GM12878 (cell line): ENCODE measurements at regions not wholly inside any gene's neighbourhood (a gene's known extent, or its start where the extent isn't known, plus 50 kb on each side); places are given as distances from the start of the nearest gene placed in this dataset.

Experiments
- ATAC-seq: fragments of 200-7000 bp; cut with Tn5 transposase; 3 replicates; pipeline ENCODE4 v1.9.1; 2020; ENCODE audit warnings: mild to moderate bottlenecking, moderate library complexity
- BruUV-seq: library from RNA; stranded (reverse); fragments of 400-500 nt; replicated peaks from 2 replicates; lab custom pipeline; 2021; lab: Mats Ljungman, UMichigan
- CTCF ChIA-PET: fragments of 300-600 bp; sonication (Branson Sonifier 250); formaldehyde crosslinking; extraction: SDS; loops from one replicate; lab custom pipeline; 2021; ENCODE audit warnings: inconsistent platforms; lab: Yijun Ruan, JAX
- POLR2A ChIA-PET: fragments of 350-600 bp; formaldehyde crosslinking; extraction: SDS; loops from one replicate; lab custom pipeline; 2021; ENCODE audit warnings: inconsistent platforms; lab: Charles Lee
- RAD21 ChIA-PET: fragments of 300-600 bp; sonication (Branson Sonifier 250); formaldehyde crosslinking; loops from one replicate; lab custom pipeline; 2023; ENCODE audit warnings: antibody characterized with exemption; ENCODE audit not compliant: unreplicated experiment; lab: Charles Lee
- SMC1A ChIA-PET: fragments of 300-600 bp; sonication (Branson Sonifier 250); formaldehyde crosslinking; loops from one replicate; lab custom pipeline; 2023; ENCODE audit not compliant: unreplicated experiment, uncharacterized antibody; lab: Charles Lee
- DNase-seq: peaks from one replicate; pipeline ENCODE4 v3.0.0-alpha.2; 2011; ENCODE audit warnings: low read depth, low spot score
- FAIRE-seq: peaks from 3 replicates; lab custom pipeline; 2011; peaks lifted over from hg19 to GRCh38; lab: Jason Lieb, UNC
- H2AFZ ChIP-seq: 2 replicates; pipeline ENCODE4 v1.6.0; 2011; ENCODE audit warnings: low read depth, low read length, control low read depth; ENCODE audit not compliant: control insufficient read depth
- H3K27ac ChIP-seq: 2 replicates; pipeline ENCODE4 v1.5.1; 2011; ENCODE audit warnings: control low read depth; ENCODE audit not compliant: control insufficient read depth, insufficient read depth
- H3K27me3 ChIP-seq, 2 experiments: replicated peaks in 1 of 2; 2 replicates each; pipeline versions ENCODE4 v1.6.0 to v1.6.1; 2011; ENCODE audit warnings: low read length in 1 of 2; ENCODE audit not compliant: control insufficient read depth in 2 of 2, insufficient read depth in 2 of 2
- H3K36me3 ChIP-seq, 2 experiments: 2 replicates each; pipeline ENCODE4 v1.5.1; 2011; ENCODE audit warnings: low read length in 1 of 2; ENCODE audit not compliant: control insufficient read depth in 2 of 2, insufficient read depth in 2 of 2
- H3K4me1 ChIP-seq: 2 replicates; pipeline ENCODE4 v1.6.1; 2011; ENCODE audit warnings: mild to moderate bottlenecking, low read length, moderate library complexity, mixed read lengths; ENCODE audit not compliant: control insufficient read depth, insufficient read depth
- H3K4me2 ChIP-seq: 2 replicates; pipeline ENCODE4 v1.6.0; 2011; ENCODE audit warnings: control low read depth; ENCODE audit not compliant: control insufficient read depth, insufficient read depth
- H3K4me3 ChIP-seq: fragments of 200-600 bp; sonication (generic); 2 replicates; pipeline ENCODE4 v1.5.1; 2016
- H3K79me2 ChIP-seq: 2 replicates; pipeline ENCODE4 v1.6.0; 2011; ENCODE audit warnings: low read length; ENCODE audit not compliant: control insufficient read depth, insufficient read depth
- H3K9ac ChIP-seq: 2 replicates; pipeline ENCODE4 v1.8.0; 2011; ENCODE audit warnings: low read length, control low read depth, mixed read lengths; ENCODE audit not compliant: control insufficient read depth, insufficient read depth
- H3K9me3 ChIP-seq: replicated peaks from 3 replicates; pipeline ENCODE4 v1.5.1; 2011; ENCODE audit warnings: mild to moderate bottlenecking, low read length; ENCODE audit not compliant: control insufficient read depth, insufficient read depth
- H4K20me1 ChIP-seq: 2 replicates; pipeline ENCODE4 v1.6.0; 2011; ENCODE audit not compliant: control insufficient read depth, insufficient read depth
- CBX3 ChIP-seq: fragments of 200-600 bp; sonication (generic); IDR thresholded peaks from 2 replicates; pipeline ENCODE4 v1.6.1; 2016; ENCODE audit warnings: low read depth, borderline replicate concordance
- CHD4 ChIP-seq: fragments of 200-600 bp; sonication (generic); IDR thresholded peaks from 2 replicates; pipeline ENCODE4 v1.6.1; 2016; ENCODE audit warnings: mild to moderate bottlenecking
- E4F1 ChIP-seq: fragments of 450-650 bp; IDR thresholded peaks from 2 replicates; pipeline ENCODE4 v1.6.1; 2018; ENCODE audit warnings: borderline replicate concordance, mild to moderate bottlenecking; ENCODE audit not compliant: partially characterized antibody
- MEF2A ChIP-seq: IDR thresholded peaks from 2 replicates; pipeline ENCODE4 v1.6.1; 2011; ENCODE audit warnings: low read depth, mild to moderate bottlenecking, low read length, moderate library complexity; ENCODE audit not compliant: insufficient read depth
- MYC ChIP-seq: IDR thresholded peaks from 2 replicates; pipeline ENCODE4 v1.6.1; 2011; ENCODE audit warnings: mild to moderate bottlenecking, low read length, moderate library complexity, inconsistent platforms; ENCODE audit not compliant: insufficient read depth, insufficient replicate concordance, insufficient read length, severe bottlenecking
- NR2F1 ChIP-seq: fragments of 450-650 bp; conservative IDR thresholded peaks from 2 replicates; pipeline ENCODE4 v1.6.1; 2017; ENCODE audit warnings: mild to moderate bottlenecking
- NRF1 ChIP-seq: conservative IDR thresholded peaks from 2 replicates; pipeline ENCODE4 v1.6.1; 2011; ENCODE audit warnings: mild to moderate bottlenecking, low read depth, low read length, improper control_type of control experiment
- SIX5 ChIP-seq: IDR thresholded peaks from 2 replicates; pipeline ENCODE4 v1.6.1; 2011; ENCODE audit warnings: mild to moderate bottlenecking, low read depth, low read length, moderate library complexity; ENCODE audit not compliant: severe bottlenecking
- SREBF2 ChIP-seq: IDR thresholded peaks from 2 replicates; pipeline ENCODE4 v1.6.1; 2012; ENCODE audit warnings: mild to moderate bottlenecking, low read length
- ZNF622 ChIP-seq: fragments of 450-650 bp; IDR thresholded peaks from 2 replicates; pipeline ENCODE4 v1.6.1; 2017; ENCODE audit warnings: mild to moderate bottlenecking, inconsistent platforms
- WGBS: methylation state at CpG from one replicate; pipeline ENCODE4 v1.1.6; 2016; ENCODE audit warnings: low lambda C conversion rate; ENCODE audit not compliant: insufficient replicate concordance, insufficient coverage; ENCODE audit errors: missing lambda C conversion rate; 5-methylcytosine and 5-hydroxymethylcytosine counted together
- in situ Hi-C: fragments of 300-500 bp; cut with MboI; formaldehyde crosslinking; loops from 9 replicates; pipeline ENCODE4 v1.14.3; 2018; ENCODE audit warnings: mixed read lengths
- intact Hi-C: fragments of 100-400 bp; cut with micrococcal nuclease; formaldehyde crosslinking; loops from one replicate; pipeline ENCODE4 v1.14.2; 2022; ENCODE audit not compliant: unreplicated experiment
- TF ChIP-seq, protein P1 (sequence below): IDR thresholded peaks from 2 replicates; pipeline ENCODE4 v1.6.1; 2011; ENCODE audit warnings: borderline replicate concordance, low read depth, mild to moderate bottlenecking, moderate library complexity, low read length; ENCODE audit not compliant: insufficient read depth, poor library complexity, severe bottlenecking
- TF ChIP-seq, protein P2 (sequence below): IDR thresholded peaks from 2 replicates; pipeline ENCODE4 v1.6.1; 2012; ENCODE audit warnings: low read length, inconsistent platforms

DNA sequence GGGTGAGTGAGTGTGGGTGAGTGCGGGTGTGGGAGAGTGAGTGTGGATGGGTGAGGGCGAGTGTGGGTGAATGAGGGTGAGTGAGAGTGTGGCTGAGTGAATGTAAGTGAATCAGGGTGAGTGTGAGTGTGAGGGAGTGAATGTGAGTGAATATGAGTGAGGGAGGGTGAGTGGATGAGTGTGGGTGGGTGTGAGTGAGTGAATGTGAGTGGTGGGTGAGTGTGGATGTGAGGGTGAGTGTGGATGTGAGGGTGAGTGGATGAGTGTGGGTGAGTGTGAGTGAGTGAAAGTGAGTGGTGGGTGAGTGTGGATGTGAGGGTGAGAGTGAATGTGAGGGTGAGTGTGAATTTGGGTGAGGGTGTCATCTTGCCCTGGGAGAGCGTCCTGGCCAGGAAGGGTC, 67.5 kb downstream of the TRIML1 start:
- CTCF ChIA-PET: no interaction called here
- TF ChIP-seq SREBF2: no peak
- TF ChIP-seq, protein P1, sequence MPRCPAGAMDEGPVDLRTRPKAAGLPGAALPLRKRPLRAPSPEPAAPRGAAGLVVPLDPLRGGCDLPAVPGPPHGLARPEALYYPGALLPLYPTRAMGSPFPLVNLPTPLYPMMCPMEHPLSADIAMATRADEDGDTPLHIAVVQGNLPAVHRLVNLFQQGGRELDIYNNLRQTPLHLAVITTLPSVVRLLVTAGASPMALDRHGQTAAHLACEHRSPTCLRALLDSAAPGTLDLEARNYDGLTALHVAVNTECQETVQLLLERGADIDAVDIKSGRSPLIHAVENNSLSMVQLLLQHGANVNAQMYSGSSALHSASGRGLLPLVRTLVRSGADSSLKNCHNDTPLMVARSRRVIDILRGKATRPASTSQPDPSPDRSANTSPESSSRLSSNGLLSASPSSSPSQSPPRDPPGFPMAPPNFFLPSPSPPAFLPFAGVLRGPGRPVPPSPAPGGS: peak; percentile 76
- TF ChIP-seq, all 136 proteins: peak for 1
- FAIRE-seq: no peak
- Histone ChIP-seq H3K27me3 (no peaks in the 10 kb centered on the region), H3K79me2 (no peaks in the 10 kb centered on the region), H3K36me3 (no peaks in the 10 kb centered on the region), H3K9ac (no peak overlapping the region), H3K4me1 (no peaks in the 10 kb centered on the region), H3K4me2 (no peak overlapping the region), H3K4me3 (no peak overlapping the region), H3K9me3 (no peaks in the 10 kb centered on the region), H4K20me1 (no peaks in the 10 kb centered on the region), H3K27ac (no peak overlapping the region), H2AFZ (no peak overlapping the region)
- RAD21 ChIA-PET: no interaction called here
- ATAC-seq: no peak
- POLR2A ChIA-PET: no interaction called here
- no TSS peak for BruUV-seq
- WGBS: 24% methylated on average over 3 of the region's 3 CpGs
- DNase-seq: no peak
- intact Hi-C loops: no loop called here
- in situ Hi-C loops: no loop called here
- SMC1A ChIA-PET: interaction anchor here (0.5 kb wide), 1 partner anchor 1311 kb away, joined by 3 read pairs; no protein-coding TSS in a partner anchor

DNA sequence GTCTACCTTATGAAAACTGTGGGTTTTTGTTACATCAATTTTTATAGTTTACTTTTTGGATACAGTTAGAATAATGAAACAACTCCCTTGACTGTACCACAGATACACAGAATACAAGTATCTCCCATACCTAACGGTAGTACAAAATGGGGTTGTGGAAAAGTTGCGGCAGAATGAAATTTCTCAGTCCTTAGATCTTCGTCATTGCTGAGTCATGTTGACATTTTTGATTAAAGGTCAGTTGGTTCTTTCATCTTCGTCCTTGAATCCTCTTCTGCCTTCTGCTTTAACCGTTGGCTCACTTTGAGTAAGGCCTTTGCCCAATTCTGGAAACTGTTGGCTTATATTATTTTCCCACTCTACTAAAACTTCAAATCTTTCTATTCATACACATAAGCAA, 75.6 kb downstream of the TRIML1 start:
- Histone ChIP-seq H3K36me3 (no peaks in the 10 kb centered on the region), H3K9me3 (no peaks in the 10 kb centered on the region), H3K79me2 (no peaks in the 10 kb centered on the region), H3K4me3 (no peak overlapping the region), H2AFZ (no peak overlapping the region), H3K4me1 (no peaks in the 10 kb centered on the region), H3K27ac (no peak overlapping the region), H3K27me3 (no peaks in the 10 kb centered on the region), H4K20me1 (no peaks in the 10 kb centered on the region), H3K9ac (no peak overlapping the region), H3K4me2 (no peak overlapping the region)
- ATAC-seq: no peak
- RAD21 ChIA-PET: no interaction called here
- no peak for DNase-seq
- CTCF ChIA-PET: no interaction called here
- no TSS peak for BruUV-seq
- FAIRE-seq: no peak
- POLR2A ChIA-PET: no interaction called here
- SMC1A ChIA-PET: no interaction called here
- WGBS: 19% methylated on average over 5 of the region's 5 CpGs
- in situ Hi-C loops (no loop called here), intact Hi-C loops (no loop called here)
- TF ChIP-seq MYC (no peak), E4F1 (no peak), NRF1 (no peak), NR2F1 (no peak), ZNF622 (no peak), CHD4 (no peak), CBX3 (no peak), MEF2A (no peak), SIX5 (no peak)
- TF ChIP-seq, protein P2, sequence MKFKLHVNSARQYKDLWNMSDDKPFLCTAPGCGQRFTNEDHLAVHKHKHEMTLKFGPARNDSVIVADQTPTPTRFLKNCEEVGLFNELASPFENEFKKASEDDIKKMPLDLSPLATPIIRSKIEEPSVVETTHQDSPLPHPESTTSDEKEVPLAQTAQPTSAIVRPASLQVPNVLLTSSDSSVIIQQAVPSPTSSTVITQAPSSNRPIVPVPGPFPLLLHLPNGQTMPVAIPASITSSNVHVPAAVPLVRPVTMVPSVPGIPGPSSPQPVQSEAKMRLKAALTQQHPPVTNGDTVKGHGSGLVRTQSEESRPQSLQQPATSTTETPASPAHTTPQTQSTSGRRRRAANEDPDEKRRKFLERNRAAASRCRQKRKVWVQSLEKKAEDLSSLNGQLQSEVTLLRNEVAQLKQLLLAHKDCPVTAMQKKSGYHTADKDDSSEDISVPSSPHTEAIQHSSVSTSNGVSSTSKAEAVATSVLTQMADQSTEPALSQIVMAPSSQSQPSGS: no peak
